ENCODE measurements at regions not wholly inside any gene's neighbourhood (a gene's known extent, or its start where the extent isn't known, plus 50 kb on each side); places are given as distances from the start of the nearest gene placed in this dataset.
"Not testable (repeated sequence)": the region's sequence is repeated elsewhere in the genome, so short reads cannot be mapped to it uniquely, and the experiment has no call there.

GRCh38 chr6:49327571-49327970 is 135.5 kb downstream of the MMUT start:
- peak overlapping the region; percentile 63 for H3K27ac ChIP-seq (ENCODE audit: low read length)
- no peaks in the 10 kb centered on the region for H3K27me3 ChIP-seq (ENCODE audit: control insufficient read depth in 1 of 2, insufficient read depth in 2 of 2, low read length in 2 of 2)

GRCh38 chr6:49327005-49327404 is 136.0 kb downstream of the MMUT start:
- H3K4me1 ChIP-seq (ENCODE audit: control insufficient read depth, insufficient read depth, low read length): no peaks in the 10 kb centered on the region
- H3K27me3 ChIP-seq (ENCODE audit: control insufficient read depth in 1 of 2, insufficient read depth in 2 of 2, low read length in 2 of 2): no peaks in the 10 kb centered on the region
- no peak overlapping the region for H3K9ac ChIP-seq (ENCODE audit: low read length in 2 of 2)
- no peaks in the 10 kb centered on the region for H3K9me3 ChIP-seq (ENCODE audit: control insufficient read depth in 2 of 2, low read length in 2 of 2)
- H3K27ac ChIP-seq (ENCODE audit: low read length): peak overlapping the region; percentile 63
- H3K36me3 ChIP-seq (ENCODE audit: control insufficient read depth in 2 of 2, insufficient read depth in 2 of 2, low read length in 2 of 2): no peaks in the 10 kb centered on the region
- no peak overlapping the region for H3K4me3 ChIP-seq (ENCODE audit: low read length in 2 of 2)

More at GRCh38 chr6:49327571-49327970, 135.5 kb downstream of the MMUT start:
- Histone ChIP-seq H3K9me3 (ENCODE audit: control insufficient read depth in 2 of 2, low read length in 2 of 2) (no peaks in the 10 kb centered on the region), H3K36me3 (ENCODE audit: control insufficient read depth in 2 of 2, insufficient read depth in 2 of 2, low read length in 2 of 2) (no peaks in the 10 kb centered on the region), H3K4me3 (ENCODE audit: low read length in 2 of 2) (no peak overlapping the region), H3K4me1 (ENCODE audit: control insufficient read depth, insufficient read depth, low read length) (no peaks in the 10 kb centered on the region), H3K9ac (ENCODE audit: low read length in 2 of 2) (no peak overlapping the region)

- H3K9me3 ChIP-seq (ENCODE audit: control insufficient read depth in 2 of 2, low read length in 2 of 2): no peaks in the 10 kb centered on the region
- H3K4me3 ChIP-seq (ENCODE audit: low read length in 2 of 2): peak overlapping the region in 1 of 2 donors; percentile 3
- H3K27ac ChIP-seq (ENCODE audit: low read length): no peak overlapping the region
- H3K4me1 ChIP-seq (ENCODE audit: control insufficient read depth, insufficient read depth, low read length): no peaks in the 10 kb centered on the region
- H3K9ac ChIP-seq (ENCODE audit: low read length in 2 of 2): no peak overlapping the region
- no peaks in the 10 kb centered on the region for H3K27me3 ChIP-seq (ENCODE audit: control insufficient read depth in 1 of 2, insufficient read depth in 2 of 2, low read length in 2 of 2)
- no peaks in the 10 kb centered on the region for H3K36me3 ChIP-seq (ENCODE audit: control insufficient read depth in 2 of 2, insufficient read depth in 2 of 2, low read length in 2 of 2)
These were observed 136.7 kb downstream of the MMUT start for GRCh38 chr6:49326347-49326746.

GRCh38 chr6:49325891-49326290 is 137.2 kb downstream of the MMUT start:
- H3K36me3 ChIP-seq (ENCODE audit: control insufficient read depth in 2 of 2, insufficient read depth in 2 of 2, low read length in 2 of 2): no peaks in the 10 kb centered on the region
- no peaks in the 10 kb centered on the region for H3K9me3 ChIP-seq (ENCODE audit: control insufficient read depth in 2 of 2, low read length in 2 of 2)
- H3K4me1 ChIP-seq (ENCODE audit: control insufficient read depth, insufficient read depth, low read length): no peaks in the 10 kb centered on the region
- H3K27ac ChIP-seq (ENCODE audit: low read length): no peak overlapping the region
- H3K9ac ChIP-seq (ENCODE audit: low read length in 2 of 2): no peak overlapping the region
- H3K27me3 ChIP-seq (ENCODE audit: control insufficient read depth in 1 of 2, insufficient read depth in 2 of 2, low read length in 2 of 2): no peaks in the 10 kb centered on the region
- H3K4me3 ChIP-seq (ENCODE audit: low read length in 2 of 2): peak overlapping the region in 1 of 2 donors; percentile 3

GRCh38 chr6:49322861-49323260 is 140.2 kb downstream of the MMUT start:
- Histone ChIP-seq H3K4me1 (ENCODE audit: control insufficient read depth, insufficient read depth, low read length) (no peaks in the 10 kb centered on the region), H3K27ac (ENCODE audit: low read length) (no peak overlapping the region), H3K9ac (ENCODE audit: low read length in 2 of 2) (no peak overlapping the region), H3K9me3 (ENCODE audit: control insufficient read depth in 2 of 2, low read length in 2 of 2) (no peaks in the 10 kb centered on the region), H3K27me3 (ENCODE audit: control insufficient read depth in 1 of 2, insufficient read depth in 2 of 2, low read length in 2 of 2) (no peaks in the 10 kb centered on the region), H3K4me3 (ENCODE audit: low read length in 2 of 2) (no peak overlapping the region), H3K36me3 (ENCODE audit: control insufficient read depth in 2 of 2, insufficient read depth in 2 of 2, low read length in 2 of 2) (no peaks in the 10 kb centered on the region)

GRCh38 chr6:49321561-49322072 is 141.4 kb downstream of the MMUT start:
- Histone ChIP-seq H3K27me3 (ENCODE audit: control insufficient read depth in 1 of 2, insufficient read depth in 2 of 2, low read length in 2 of 2) (no peaks in the 10 kb centered on the region), H3K27ac (ENCODE audit: low read length) (no peak overlapping the region), H3K4me1 (ENCODE audit: control insufficient read depth, insufficient read depth, low read length) (no peaks in the 10 kb centered on the region), H3K4me3 (ENCODE audit: low read length in 2 of 2) (no peak overlapping the region), H3K9ac (ENCODE audit: low read length in 2 of 2) (no peak overlapping the region), H3K36me3 (ENCODE audit: control insufficient read depth in 2 of 2, insufficient read depth in 2 of 2, low read length in 2 of 2) (no peaks in the 10 kb centered on the region), H3K9me3 (ENCODE audit: control insufficient read depth in 2 of 2, low read length in 2 of 2) (no peaks in the 10 kb centered on the region)

- Histone ChIP-seq H3K9ac (ENCODE audit: low read length in 2 of 2) (no peak overlapping the region), H3K27ac (ENCODE audit: low read length) (no peak overlapping the region), H3K9me3 (ENCODE audit: control insufficient read depth in 2 of 2, low read length in 2 of 2) (no peaks in the 10 kb centered on the region), H3K4me1 (ENCODE audit: control insufficient read depth, insufficient read depth, low read length) (no peaks in the 10 kb centered on the region), H3K36me3 (ENCODE audit: control insufficient read depth in 2 of 2, insufficient read depth in 2 of 2, low read length in 2 of 2) (no peaks in the 10 kb centered on the region), H3K4me3 (ENCODE audit: low read length in 2 of 2) (no peak overlapping the region), H3K27me3 (ENCODE audit: control insufficient read depth in 1 of 2, insufficient read depth in 2 of 2, low read length in 2 of 2) (no peaks in the 10 kb centered on the region)
These were observed 158.0 kb downstream of the MMUT start for GRCh38 chr6:49305010-49305409.

- H3K27me3 ChIP-seq (ENCODE audit: control insufficient read depth in 1 of 2, insufficient read depth in 2 of 2, low read length in 2 of 2); H3K9me3 ChIP-seq (ENCODE audit: control insufficient read depth in 2 of 2, low read length in 2 of 2); H3K4me1 ChIP-seq (ENCODE audit: control insufficient read depth, insufficient read depth, low read length); H3K27ac ChIP-seq (ENCODE audit: low read length); H3K9ac ChIP-seq (ENCODE audit: low read length in 2 of 2); H3K36me3 ChIP-seq (ENCODE audit: control insufficient read depth in 2 of 2, insufficient read depth in 2 of 2, low read length in 2 of 2); H3K4me3 ChIP-seq (ENCODE audit: low read length in 2 of 2): not testable (repeated sequence)
These were observed 158.7 kb downstream of the MMUT start for GRCh38 chr6:49304393-49304792.

- no peak overlapping the region for H3K4me3 ChIP-seq (ENCODE audit: low read length in 2 of 2)
- H3K36me3 ChIP-seq (ENCODE audit: control insufficient read depth in 2 of 2, insufficient read depth in 2 of 2, low read length in 2 of 2): no peaks in the 10 kb centered on the region
These were observed 162.1 kb downstream of the MMUT start for GRCh38 chr6:49300911-49301310.

GRCh38 chr6:49300443-49300842 is 162.6 kb downstream of the MMUT start:
- no peaks in the 10 kb centered on the region for H3K36me3 ChIP-seq (ENCODE audit: control insufficient read depth in 2 of 2, insufficient read depth in 2 of 2, low read length in 2 of 2)
- H3K9ac ChIP-seq (ENCODE audit: low read length in 2 of 2): no peak overlapping the region
- H3K4me3 ChIP-seq (ENCODE audit: low read length in 2 of 2): no peak overlapping the region
- no peaks in the 10 kb centered on the region for H3K9me3 ChIP-seq (ENCODE audit: control insufficient read depth in 2 of 2, low read length in 2 of 2)
- H3K27ac ChIP-seq (ENCODE audit: low read length): no peak overlapping the region
- H3K4me1 ChIP-seq (ENCODE audit: control insufficient read depth, insufficient read depth, low read length): no peaks in the 10 kb centered on the region
- no peaks in the 10 kb centered on the region for H3K27me3 ChIP-seq (ENCODE audit: control insufficient read depth in 1 of 2, insufficient read depth in 2 of 2, low read length in 2 of 2)

More at GRCh38 chr6:49300911-49301310, 162.1 kb downstream of the MMUT start:
- H3K9me3 ChIP-seq (ENCODE audit: control insufficient read depth in 2 of 2, low read length in 2 of 2): no peaks in the 10 kb centered on the region
- no peak overlapping the region for H3K9ac ChIP-seq (ENCODE audit: low read length in 2 of 2)
- H3K27ac ChIP-seq (ENCODE audit: low read length): no peak overlapping the region
- H3K4me1 ChIP-seq (ENCODE audit: control insufficient read depth, insufficient read depth, low read length): no peaks in the 10 kb centered on the region
- no peaks in the 10 kb centered on the region for H3K27me3 ChIP-seq (ENCODE audit: control insufficient read depth in 1 of 2, insufficient read depth in 2 of 2, low read length in 2 of 2)

GRCh38 chr6:49299279-49299678 is 163.8 kb downstream of the MMUT start:
- Histone ChIP-seq H3K36me3 (ENCODE audit: control insufficient read depth in 2 of 2, insufficient read depth in 2 of 2, low read length in 2 of 2) (no peaks in the 10 kb centered on the region), H3K27me3 (ENCODE audit: control insufficient read depth in 1 of 2, insufficient read depth in 2 of 2, low read length in 2 of 2) (no peaks in the 10 kb centered on the region), H3K4me1 (ENCODE audit: control insufficient read depth, insufficient read depth, low read length) (no peaks in the 10 kb centered on the region), H3K9me3 (ENCODE audit: control insufficient read depth in 2 of 2, low read length in 2 of 2) (no peaks in the 10 kb centered on the region), H3K9ac (ENCODE audit: low read length in 2 of 2) (no peak overlapping the region), H3K4me3 (ENCODE audit: low read length in 2 of 2) (no peak overlapping the region), H3K27ac (ENCODE audit: low read length) (no peak overlapping the region)
